ENCODE measurements at regions not wholly inside any gene's neighbourhood (a gene's known extent, or its start where the extent isn't known, plus 50 kb on each side); places are given as distances from the start of the nearest gene placed in this dataset.

DNA sequence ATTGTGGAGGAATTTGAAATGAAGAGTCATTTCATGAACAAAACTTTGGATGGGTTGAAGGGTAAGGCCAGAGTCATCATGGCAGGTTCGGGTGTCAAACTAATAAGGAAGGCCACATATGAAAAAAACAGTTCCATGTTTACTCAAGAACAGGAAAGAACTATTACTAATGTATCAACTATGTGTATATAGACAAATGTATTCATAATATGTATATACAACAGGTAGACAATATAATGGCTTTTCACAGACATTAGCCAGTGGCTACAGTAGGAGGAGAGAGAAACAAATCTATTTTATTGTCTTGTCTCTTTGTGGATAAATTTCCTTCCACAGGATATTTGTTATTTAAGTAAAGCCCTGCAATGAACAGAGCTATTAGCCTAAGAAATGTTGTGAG is 101.1 kb downstream of the CBLL2 start:
- ATAC-seq (no peak), DNase-seq (ENCODE audit: low spot score in 2 of 2) (no peak)
- Mint-ChIP-seq H3K4me3 (no peak overlapping the region), H3K4me1 (no peaks in the 10 kb centered on the region), H3K9me3 (no peaks in the 10 kb centered on the region), H3K36me3 (no peaks in the 10 kb centered on the region), H3K27ac (no peak overlapping the region)

DNA sequence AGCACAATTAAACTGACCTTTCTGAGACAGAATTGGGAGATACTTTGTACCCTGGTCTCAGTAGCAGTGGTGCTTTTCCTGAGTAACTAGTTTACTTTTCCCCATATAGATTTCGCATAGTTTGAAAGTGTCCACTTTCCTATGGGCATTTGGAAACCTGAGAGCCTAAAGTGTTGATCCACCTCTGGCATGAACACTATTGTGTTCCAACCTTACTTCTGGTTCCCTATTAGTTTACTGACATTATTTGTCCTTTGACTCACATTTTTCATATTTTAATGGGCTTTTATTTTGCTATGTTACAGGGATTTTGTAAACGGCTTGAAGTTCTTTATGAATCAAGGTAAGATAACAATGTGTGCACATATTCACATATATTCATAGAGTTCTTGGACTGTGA is 103.7 kb downstream of the CBLL2 start:
- no peaks in the 10 kb centered on the region for H3K4me1 Mint-ChIP-seq
- H3K36me3 Mint-ChIP-seq: no peaks in the 10 kb centered on the region
- H3K4me3 Mint-ChIP-seq: no peak overlapping the region
- no peak for ATAC-seq
- no peaks in the 10 kb centered on the region for H3K9me3 Mint-ChIP-seq
- H3K27ac Mint-ChIP-seq: no peak overlapping the region
- no peak for DNase-seq (ENCODE audit: low spot score in 2 of 2)

DNA sequence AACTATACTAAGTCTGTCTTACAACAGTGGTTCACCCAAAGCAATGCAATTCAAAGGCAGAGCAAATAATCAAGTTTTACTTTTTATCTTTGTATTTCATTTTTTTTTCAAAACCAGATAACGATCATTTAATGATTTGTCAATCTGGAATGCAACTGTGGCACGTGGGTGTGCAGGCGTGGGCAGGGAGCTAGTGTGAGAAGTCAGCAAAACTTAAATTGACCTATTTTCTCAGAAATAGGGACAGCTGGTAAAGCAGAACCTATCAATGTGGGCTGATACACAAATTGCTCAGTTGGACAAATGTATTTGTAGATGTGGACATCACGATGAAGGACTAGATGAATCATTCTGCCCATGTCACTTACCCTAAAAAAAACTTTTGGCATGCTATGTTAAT is 105.6 kb downstream of the CBLL2 start:
- no peaks in the 10 kb centered on the region for H3K9me3 Mint-ChIP-seq
- no peaks in the 10 kb centered on the region for H3K4me1 Mint-ChIP-seq
- ATAC-seq: no peak
- H3K4me3 Mint-ChIP-seq: no peak overlapping the region
- no peaks in the 10 kb centered on the region for H3K36me3 Mint-ChIP-seq
- no peak for DNase-seq (ENCODE audit: low spot score in 2 of 2)
- no peak overlapping the region for H3K27ac Mint-ChIP-seq

DNA sequence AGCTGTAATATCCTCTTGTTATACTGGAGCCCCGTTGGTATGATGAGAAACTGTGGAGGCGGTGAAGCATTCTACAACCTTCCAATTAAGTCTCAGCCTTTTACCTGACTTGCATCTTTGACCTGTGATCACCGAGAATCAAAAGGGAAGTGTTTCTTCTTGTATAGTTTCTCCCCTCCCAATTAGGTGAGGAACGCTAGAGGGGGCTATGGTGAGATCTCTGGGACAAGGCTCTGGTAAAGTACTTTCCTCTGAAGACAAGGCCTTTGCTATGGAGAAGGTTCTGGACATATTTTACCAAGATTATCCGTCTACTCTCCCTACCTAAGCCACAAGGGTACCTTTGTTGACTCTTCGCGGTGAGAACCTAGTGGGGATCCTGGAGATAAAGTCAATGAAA is 111.3 kb downstream of the CBLL2 start:
- no peak overlapping the region for H3K27ac Mint-ChIP-seq
- H3K4me3 Mint-ChIP-seq: no peak overlapping the region
- DNase-seq (ENCODE audit: low spot score in 2 of 2) (no peak), ATAC-seq (no peak)
- no peaks in the 10 kb centered on the region for H3K9me3 Mint-ChIP-seq
- no peaks in the 10 kb centered on the region for H3K36me3 Mint-ChIP-seq
- H3K4me1 Mint-ChIP-seq: no peaks in the 10 kb centered on the region

DNA sequence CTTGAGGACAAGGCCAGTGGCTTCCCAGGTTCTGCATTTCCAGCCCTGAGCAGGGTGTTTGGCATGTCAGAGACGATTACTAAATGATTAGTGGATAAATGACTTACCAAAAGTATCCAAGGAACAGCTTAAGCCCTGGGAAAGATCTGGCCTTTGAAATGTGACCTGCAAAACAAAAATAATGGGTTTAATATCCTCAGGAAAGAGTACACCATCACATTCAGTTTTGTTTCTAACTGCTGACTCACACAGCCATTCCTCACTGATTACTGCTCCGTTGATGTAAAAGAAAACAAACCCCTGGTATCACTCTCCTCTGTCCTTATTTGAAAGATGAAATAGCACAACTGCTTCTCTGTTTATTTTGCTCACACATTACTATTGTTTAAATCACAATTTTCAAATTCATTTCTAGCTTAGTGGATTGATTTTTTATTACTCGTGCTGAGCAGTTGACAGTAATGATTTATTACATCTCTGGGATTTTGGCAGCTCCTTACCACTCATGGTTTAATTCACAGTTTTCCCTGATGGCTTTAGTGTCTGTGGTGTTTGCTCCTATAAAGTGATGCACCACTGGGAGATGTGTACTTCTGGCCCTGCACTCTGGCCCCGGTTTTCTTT is 117.0 kb downstream of the CBLL2 start:
- H3K4me1 Mint-ChIP-seq: no peaks in the 10 kb centered on the region
- no peaks in the 10 kb centered on the region for H3K36me3 Mint-ChIP-seq
- no peak overlapping the region for H3K4me3 Mint-ChIP-seq
- no peak for DNase-seq (ENCODE audit: low spot score in 2 of 2)
- H3K27ac Mint-ChIP-seq: no peak overlapping the region
- no peaks in the 10 kb centered on the region for H3K9me3 Mint-ChIP-seq
- no peak for ATAC-seq

DNA sequence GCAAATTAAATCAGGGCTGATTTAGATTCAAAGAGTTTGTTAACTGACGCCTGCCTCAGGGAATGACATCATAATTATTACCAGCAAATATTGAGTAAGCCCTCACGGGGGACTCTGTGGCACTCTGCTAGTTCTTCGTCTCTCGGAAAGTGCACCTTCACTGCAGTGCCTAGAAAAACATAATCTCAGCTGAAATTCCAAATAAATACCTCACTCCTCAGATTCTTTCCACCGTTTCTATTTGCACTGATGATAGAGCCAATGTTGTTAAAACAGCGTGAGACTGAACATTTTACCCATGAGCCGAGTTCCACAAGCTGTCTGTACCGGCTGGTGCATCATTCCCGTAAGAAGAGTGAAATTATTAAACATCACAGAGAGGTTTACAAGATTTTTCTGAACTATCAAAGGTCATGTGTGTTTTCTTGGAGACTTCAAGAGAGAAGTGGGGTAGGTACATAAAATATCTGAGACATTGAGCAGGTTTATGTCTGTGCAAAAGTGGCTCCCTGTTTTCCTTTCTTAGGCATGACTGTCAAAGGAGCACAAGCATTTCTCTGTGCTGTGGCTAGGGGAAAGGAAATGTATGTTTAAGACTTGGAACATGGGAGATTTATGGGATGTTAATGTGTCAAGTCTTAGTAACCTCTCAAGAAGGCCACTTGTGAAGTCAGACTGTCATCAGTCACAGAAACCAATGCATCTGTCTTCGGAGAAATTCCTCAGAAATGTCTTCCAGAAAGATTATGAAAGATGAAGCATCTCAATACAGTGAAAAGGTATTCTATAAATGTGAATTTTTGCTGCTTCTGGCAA is 119.6 kb downstream of the CBLL2 start:
- Mint-ChIP-seq H3K4me1 (no peaks in the 10 kb centered on the region), H3K9me3 (no peaks in the 10 kb centered on the region), H3K36me3 (no peaks in the 10 kb centered on the region), H3K4me3 (no peak overlapping the region), H3K27ac (no peak overlapping the region)
- no peak for DNase-seq (ENCODE audit: low spot score in 2 of 2)
- no peak for ATAC-seq

DNA sequence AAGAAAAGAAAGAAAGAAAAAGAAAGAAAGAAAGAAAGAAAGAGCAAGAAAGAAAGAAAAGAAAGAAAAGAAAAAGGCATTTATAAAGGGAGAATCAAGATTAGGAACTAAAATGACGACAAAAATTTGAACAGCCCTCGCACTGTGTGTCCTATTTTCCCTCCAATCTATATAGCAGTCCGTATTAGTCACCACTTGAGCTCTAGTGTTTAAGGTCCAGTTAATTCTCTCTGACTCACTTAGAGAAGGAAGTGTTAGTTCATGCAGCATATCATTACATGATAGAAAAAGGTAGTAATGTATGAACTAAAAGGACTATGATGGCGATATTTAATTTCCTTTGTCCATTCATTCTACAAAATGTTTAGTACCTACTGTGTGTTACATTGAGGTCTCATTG is 122.7 kb downstream of the CBLL2 start:
- Mint-ChIP-seq H3K4me3 (no peak overlapping the region), H3K4me1 (no peaks in the 10 kb centered on the region), H3K27ac (no peak overlapping the region), H3K9me3 (no peaks in the 10 kb centered on the region), H3K36me3 (no peaks in the 10 kb centered on the region)
- ATAC-seq (no peak), DNase-seq (ENCODE audit: low spot score in 2 of 2) (no peak)

DNA sequence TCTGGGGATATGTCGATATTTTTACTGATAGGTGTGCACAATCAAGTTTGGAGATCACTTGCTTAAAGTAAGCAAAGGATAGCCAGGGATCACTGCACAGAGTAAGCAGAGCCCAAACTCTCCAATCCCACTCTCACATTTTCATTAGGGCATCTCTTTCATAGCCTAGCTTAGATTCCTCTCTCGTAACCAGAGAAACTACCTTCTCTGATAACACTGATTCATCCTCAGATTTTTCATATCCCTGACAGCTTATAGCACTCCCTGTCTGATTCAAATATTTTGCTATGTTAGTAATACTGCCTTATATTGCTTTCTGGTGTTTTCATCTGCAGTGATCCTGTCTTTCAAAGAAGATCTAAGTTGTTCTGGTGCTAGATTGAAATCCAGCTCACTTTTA is 123.7 kb downstream of the CBLL2 start:
- H3K4me3 Mint-ChIP-seq: no peak overlapping the region
- DNase-seq (ENCODE audit: low spot score in 2 of 2) (no peak), ATAC-seq (no peak)
- H3K4me1 Mint-ChIP-seq: no peaks in the 10 kb centered on the region
- H3K27ac Mint-ChIP-seq: no peak overlapping the region
- no peaks in the 10 kb centered on the region for H3K36me3 Mint-ChIP-seq
- no peaks in the 10 kb centered on the region for H3K9me3 Mint-ChIP-seq

DNA sequence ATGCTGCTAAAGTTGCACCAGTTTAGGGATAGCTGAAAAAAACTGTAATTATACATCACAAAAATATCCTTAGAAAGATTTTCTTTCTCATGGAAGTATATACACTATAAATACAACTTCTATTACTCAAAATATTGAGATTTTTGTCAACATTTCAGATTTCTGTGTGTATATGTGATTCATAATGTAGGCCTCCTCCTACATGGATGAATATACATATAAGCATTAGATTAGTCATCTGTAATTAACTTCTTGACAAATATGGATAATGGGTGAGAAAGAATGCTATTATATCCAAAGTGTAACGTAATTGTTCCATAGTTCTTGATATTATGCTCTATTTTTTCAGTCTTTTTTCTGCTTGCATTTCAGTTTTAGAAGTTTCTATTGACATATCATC is 124.9 kb downstream of the CBLL2 start:
- no peak for ATAC-seq
- no peak for DNase-seq (ENCODE audit: low spot score in 2 of 2)
- no peaks in the 10 kb centered on the region for H3K4me1 Mint-ChIP-seq
- H3K4me3 Mint-ChIP-seq: no peak overlapping the region
- no peak overlapping the region for H3K27ac Mint-ChIP-seq
- H3K36me3 Mint-ChIP-seq: no peaks in the 10 kb centered on the region
- H3K9me3 Mint-ChIP-seq: no peaks in the 10 kb centered on the region

DNA sequence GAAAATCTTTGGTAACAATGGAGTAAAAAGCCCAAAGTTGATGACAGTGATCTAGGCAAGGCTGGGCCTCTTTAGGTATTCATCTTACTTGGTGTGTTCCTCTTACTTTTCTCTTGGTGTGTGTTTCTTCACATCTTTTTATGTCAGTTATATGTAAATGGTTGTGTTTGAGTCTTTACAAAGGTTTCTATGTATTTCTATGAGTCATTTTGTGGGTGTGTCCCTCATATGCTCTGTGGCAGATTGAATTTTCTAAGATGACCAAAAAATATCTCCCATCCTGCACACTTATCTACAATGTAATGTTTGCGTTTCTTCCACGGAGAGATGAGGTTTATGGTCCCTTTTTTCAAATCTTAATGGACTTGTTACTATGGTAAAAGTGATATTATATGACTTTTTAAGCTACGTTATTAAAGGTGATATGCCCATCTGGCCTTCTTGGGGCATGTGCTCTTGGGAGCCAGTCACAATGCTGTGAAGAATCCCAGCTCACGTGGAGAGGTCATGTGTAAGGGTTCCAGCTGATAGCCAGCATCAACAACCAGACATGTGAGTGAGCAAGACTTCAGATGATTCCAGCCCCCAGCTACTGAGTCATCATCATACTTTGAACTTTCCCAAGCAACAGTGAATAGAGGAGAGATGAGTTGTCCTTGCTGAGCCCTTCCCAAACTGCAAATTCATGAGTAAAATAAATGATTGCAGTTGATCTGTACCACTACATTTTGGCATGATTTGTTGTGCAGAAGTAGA is 126.9 kb downstream of the CBLL2 start:
- H3K27ac Mint-ChIP-seq: no peak overlapping the region
- H3K4me1 Mint-ChIP-seq: no peaks in the 10 kb centered on the region
- H3K36me3 Mint-ChIP-seq: no peaks in the 10 kb centered on the region
- DNase-seq (ENCODE audit: low spot score in 2 of 2) (no peak), ATAC-seq (no peak)
- H3K9me3 Mint-ChIP-seq: peaks cover 2% of the 10 kb centered on the region
- no peak overlapping the region for H3K4me3 Mint-ChIP-seq

DNA sequence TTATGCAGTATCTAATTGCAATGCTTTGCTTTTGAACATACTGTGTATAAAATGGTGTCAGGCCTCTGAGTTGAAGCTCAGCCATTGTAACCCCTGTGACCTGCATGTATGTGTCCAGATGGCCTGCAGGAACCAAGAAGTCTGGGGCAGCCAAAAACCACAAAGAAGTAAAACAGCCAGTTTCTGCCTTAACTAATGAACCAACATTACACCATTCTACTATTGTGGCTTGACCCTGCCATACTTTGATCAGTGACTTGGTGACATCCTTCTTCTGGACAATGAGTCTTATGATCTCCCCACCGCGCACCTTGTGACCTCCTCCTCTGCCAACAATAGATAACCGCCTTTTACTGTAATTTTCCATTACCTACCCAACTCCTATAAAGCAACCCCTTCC is 131.6 kb downstream of the CBLL2 start:
- Mint-ChIP-seq H3K27ac (no peak overlapping the region), H3K36me3 (no peaks in the 10 kb centered on the region), H3K4me1 (no peaks in the 10 kb centered on the region), H3K9me3 (peaks cover 3% of the 10 kb centered on the region), H3K4me3 (no peak overlapping the region)
- no peak for DNase-seq (ENCODE audit: low spot score in 2 of 2)
- ATAC-seq: no peak

DNA sequence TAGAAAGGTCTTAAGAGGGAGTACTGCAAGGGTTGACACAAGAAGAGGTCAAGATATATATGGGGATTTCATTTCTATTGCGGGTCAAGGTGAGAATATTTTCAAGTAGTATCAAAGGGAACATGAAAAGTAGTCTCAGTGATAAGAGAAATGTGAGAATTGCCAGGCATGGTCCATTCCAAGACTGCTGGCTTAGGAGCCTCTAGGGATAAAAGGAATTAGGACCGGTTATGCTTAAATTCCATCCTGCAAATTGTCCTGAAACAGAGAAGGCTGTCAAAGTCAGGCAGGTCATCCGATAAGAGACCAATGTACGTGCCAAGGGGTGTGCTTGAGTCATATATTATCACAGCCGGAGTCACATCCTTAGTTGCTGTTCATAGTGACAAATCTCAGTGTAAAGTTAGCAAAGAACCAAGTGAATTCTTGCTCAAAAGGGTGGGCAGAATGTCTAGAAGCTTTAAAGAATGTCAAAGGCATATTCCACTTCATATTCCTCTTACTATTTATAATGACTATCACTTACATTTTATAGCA is 133.6 kb downstream of the CBLL2 start:
- H3K4me3 Mint-ChIP-seq: no peak overlapping the region
- DNase-seq (ENCODE audit: low spot score in 2 of 2) (no peak), ATAC-seq (no peak)
- no peaks in the 10 kb centered on the region for H3K36me3 Mint-ChIP-seq
- no peaks in the 10 kb centered on the region for H3K4me1 Mint-ChIP-seq
- H3K27ac Mint-ChIP-seq: no peak overlapping the region
- peaks cover 3% of the 10 kb centered on the region for H3K9me3 Mint-ChIP-seq

DNA sequence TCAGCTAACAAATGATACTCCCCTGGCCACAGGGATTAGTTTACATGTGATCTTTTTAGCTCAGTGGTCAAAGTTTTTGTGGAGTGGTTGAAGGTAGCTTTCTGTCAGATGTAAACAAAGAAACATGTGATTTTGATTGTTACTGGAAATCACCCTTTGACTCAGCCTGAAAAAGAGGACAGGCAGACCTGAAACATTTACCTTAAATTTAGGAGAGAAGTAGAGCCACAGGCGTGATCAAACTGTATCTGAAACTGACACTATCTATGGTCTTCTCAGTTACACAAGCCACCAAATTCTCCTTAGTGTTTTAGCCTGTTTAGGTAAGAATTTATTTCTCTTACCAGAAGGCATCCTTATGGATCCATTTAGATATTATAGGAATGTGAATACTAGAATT is 136.7 kb downstream of the CBLL2 start:
- Mint-ChIP-seq H3K4me3 (no peak overlapping the region), H3K36me3 (no peaks in the 10 kb centered on the region), H3K4me1 (no peaks in the 10 kb centered on the region), H3K9me3 (peaks cover 2% of the 10 kb centered on the region), H3K27ac (no peak overlapping the region)
- DNase-seq (ENCODE audit: low spot score in 2 of 2) (no peak), ATAC-seq (no peak)

DNA sequence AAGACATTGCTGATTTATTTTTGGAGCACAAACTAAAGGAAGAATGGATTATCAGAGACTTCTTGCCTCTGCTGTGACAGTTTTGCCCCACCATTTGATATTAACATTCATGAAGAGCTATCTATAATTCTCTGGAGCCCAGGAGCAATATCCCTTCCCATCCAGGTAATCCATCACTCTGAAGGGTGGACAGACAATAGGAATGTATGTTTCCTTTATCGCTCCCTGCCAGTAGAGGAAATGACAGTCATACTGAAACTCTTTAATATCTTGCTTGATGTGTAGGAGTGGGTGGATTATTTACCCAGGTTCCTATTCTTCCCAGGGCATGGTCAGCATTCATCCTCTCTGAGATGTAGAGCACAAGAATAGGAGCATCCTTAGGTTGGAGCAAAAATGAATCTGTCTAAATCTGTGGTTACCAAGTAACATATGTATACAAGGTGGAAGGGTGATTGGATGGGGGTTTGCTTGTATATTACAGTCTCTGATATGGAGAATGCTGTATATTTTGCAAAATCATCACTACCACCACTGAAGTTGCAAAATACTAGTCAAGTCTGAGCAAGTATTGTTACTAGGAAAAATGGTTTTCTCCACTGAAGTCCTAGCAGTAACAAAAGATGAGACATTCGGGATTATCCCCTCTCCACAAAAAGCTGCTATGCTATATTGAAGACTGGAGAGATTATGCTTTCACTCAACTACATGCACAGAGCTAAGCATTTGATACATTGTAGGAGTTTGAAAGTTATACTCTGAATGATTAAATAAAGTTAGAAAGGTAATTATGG is 151.6 kb downstream of the CBLL2 start:
- ATAC-seq: no peak
- no peaks in the 10 kb centered on the region for H3K36me3 Mint-ChIP-seq

DNA sequence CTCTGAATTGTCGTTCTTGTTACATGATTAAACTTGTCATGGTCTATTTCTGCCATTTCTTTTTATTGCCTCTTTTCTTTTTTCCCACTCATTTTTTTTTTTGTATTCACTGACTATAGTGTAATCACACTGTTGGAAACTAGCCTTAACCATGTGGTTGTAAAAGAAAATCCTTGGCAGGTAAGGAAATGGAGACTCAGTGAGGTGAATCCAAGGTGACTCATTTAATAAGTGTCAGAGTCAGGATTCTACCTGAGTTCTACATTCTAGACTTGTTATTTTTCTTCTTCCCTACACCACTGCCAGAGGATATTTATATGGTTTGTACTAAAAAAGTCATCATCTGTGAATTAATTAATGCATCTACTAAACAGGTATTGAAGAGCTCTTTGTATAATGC is 152.2 kb downstream of the CBLL2 start:
- peaks cover 5% of the 10 kb centered on the region for H3K9me3 Mint-ChIP-seq
- no peak for DNase-seq (ENCODE audit: low spot score in 2 of 2)
- no peak overlapping the region for H3K27ac Mint-ChIP-seq
- no peak overlapping the region for H3K4me3 Mint-ChIP-seq
- no peaks in the 10 kb centered on the region for H3K36me3 Mint-ChIP-seq
- H3K4me1 Mint-ChIP-seq: no peaks in the 10 kb centered on the region
- no peak for ATAC-seq

More for the DNA sequence above, 151.6 kb downstream of the CBLL2 start:
- no peak for DNase-seq (ENCODE audit: low spot score in 2 of 2)
- no peak overlapping the region for H3K4me3 Mint-ChIP-seq
- peaks cover 5% of the 10 kb centered on the region for H3K9me3 Mint-ChIP-seq
- no peaks in the 10 kb centered on the region for H3K4me1 Mint-ChIP-seq
- no peak overlapping the region for H3K27ac Mint-ChIP-seq
